ENCODE measurements at regions not wholly inside any gene's neighbourhood (a gene's known extent, or its start where the extent isn't known, plus 50 kb on each side); places are given as distances from the start of the nearest gene placed in this dataset.

DNA sequence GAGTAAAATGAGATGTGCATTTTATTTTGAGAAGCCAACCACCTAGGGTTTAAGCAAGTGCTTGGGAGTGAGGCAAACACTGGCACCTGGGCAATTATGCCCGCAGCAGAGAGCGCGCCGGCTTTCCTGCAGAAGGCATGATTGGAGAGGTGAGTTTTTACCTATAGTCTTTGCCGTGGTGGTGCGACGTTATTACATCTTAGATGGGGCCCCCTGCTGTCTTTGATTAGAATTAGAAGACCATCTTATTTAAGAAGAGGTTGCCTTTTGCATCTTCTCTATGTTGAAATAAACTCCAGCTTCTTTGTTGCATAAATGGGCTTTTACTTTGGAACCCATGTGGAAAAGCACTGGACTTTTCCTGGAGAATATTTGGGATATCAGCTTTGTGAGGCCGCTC, 409.5 kb downstream of the GLRX3 start:
- no peak overlapping the region for H3K4me3 ChIP-seq (ENCODE audit: low read length)
- TF ChIP-seq, protein P1, sequence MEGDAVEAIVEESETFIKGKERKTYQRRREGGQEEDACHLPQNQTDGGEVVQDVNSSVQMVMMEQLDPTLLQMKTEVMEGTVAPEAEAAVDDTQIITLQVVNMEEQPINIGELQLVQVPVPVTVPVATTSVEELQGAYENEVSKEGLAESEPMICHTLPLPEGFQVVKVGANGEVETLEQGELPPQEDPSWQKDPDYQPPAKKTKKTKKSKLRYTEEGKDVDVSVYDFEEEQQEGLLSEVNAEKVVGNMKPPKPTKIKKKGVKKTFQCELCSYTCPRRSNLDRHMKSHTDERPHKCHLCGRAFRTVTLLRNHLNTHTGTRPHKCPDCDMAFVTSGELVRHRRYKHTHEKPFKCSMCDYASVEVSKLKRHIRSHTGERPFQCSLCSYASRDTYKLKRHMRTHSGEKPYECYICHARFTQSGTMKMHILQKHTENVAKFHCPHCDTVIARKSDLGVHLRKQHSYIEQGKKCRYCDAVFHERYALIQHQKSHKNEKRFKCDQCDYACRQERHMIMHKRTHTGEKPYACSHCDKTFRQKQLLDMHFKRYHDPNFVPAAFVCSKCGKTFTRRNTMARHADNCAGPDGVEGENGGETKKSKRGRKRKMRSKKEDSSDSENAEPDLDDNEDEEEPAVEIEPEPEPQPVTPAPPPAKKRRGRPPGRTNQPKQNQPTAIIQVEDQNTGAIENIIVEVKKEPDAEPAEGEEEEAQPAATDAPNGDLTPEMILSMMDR (conservative IDR thresholded peaks at IDR 0.05; ENCODE audit: low read length): no peak
- no peak for DNase-seq (ENCODE audit: low read depth)

DNA sequence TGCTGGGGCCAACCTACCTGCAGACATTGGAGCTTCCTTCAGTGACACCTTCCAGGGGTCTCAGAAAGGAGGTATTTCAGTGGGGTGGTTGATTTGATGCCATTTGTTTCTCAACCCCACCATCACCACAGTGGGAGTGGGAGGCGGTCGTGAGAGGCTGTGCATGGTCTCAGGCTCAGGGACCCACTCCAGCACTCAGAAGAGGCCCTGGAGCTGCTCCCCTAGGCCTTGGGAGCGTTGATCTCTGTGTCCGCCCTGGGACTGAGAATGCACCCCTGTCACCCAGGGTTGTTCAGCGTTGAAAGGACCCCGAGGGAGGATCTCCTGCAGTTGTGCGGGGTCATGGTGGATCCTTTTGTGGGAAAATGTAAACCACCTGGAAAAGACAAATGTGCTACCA, 410.6 kb downstream of the GLRX3 start:
- TF ChIP-seq, protein P1 (conservative IDR thresholded peaks at IDR 0.05; ENCODE audit: low read length): no peak
- DNase-seq (ENCODE audit: low read depth): no peak
- H3K4me3 ChIP-seq (ENCODE audit: low read length): no peak overlapping the region

DNA sequence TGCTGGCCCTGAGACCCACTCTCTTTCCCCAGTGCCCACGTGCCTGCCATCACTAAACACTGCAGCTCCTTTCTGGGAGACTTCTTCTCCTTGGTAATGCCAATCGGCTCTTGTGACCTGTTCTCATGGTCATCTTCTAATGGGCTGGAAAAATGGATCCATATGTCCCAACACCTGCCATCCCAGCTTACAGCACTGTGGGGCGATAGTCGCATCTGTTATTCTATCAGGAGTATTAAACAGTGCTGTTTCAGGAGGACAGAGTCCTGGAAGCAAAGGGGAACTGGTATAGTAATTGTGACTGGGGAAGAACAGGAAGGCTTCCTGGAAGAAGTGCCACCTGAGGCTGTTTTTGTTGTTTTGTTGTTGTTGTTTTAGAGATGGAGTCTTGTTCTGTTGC, 411.2 kb downstream of the GLRX3 start:
- no peak overlapping the region for H3K4me3 ChIP-seq (ENCODE audit: low read length)
- TF ChIP-seq, protein P1 (conservative IDR thresholded peaks at IDR 0.05; ENCODE audit: low read length): no peak
- no peak for DNase-seq (ENCODE audit: low read depth)

DNA sequence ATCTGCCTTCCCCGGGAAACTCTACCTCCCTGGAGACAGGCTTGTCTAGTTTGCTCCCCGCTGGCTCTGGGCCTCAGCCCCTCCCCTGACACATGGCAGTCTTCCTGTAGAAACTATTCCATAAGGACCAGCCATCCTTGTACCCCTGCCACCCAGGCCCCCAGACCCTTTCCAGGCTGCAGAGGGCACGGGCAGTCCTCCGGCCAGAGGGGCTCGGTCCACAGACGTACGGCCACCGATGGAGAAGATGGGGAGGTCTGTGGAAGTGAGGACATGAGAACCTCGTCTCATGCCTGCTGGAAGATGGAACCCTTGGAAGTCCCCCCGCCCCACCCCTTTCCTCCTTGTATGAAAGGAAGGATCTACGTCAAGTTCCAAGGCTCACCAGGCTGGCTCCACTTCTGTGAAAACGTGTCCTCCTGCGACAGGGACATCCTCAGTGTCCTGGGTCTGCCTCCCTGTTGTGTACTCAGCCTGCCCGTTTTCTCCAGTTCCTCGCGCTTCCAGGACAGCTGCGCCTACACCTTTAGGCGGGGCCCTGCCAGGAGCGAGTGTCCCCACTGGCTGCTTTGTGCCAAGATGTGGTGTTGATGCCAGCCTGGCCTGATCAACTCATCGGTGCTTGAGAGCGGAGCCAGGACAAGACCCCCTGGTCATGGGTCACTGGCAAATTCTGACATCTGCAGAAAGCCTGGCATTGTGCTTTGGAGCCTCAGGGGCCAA, 414.9 kb downstream of the GLRX3 start:
- no peak for DNase-seq (ENCODE audit: low read depth)
- TF ChIP-seq, protein P1 (conservative IDR thresholded peaks at IDR 0.05; ENCODE audit: low read length): no peak
- no peak overlapping the region for H3K4me3 ChIP-seq (ENCODE audit: low read length)

DNA sequence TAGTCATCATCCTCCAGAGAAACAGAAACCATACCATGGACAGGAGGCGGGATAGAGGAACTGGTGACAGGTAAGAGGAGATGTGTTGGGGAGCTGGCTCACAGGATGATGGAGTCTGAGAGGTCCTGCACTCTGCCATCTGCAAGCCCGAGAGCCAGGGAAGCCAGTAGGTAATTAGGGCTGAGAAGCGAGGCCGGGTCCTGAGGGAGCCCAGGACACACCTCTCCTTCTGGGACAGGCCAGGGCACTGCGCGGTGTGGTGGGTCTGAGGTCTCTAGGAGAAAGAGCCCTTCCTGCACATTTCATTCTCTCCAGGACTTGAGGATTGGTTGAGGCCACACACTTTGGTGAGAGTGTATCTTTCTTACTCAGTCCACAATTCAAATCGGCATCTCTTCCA, 415.5 kb downstream of the GLRX3 start:
- H3K4me3 ChIP-seq (ENCODE audit: low read length): no peak overlapping the region
- no peak for DNase-seq (ENCODE audit: low read depth)
- TF ChIP-seq, protein P1 (conservative IDR thresholded peaks at IDR 0.05; ENCODE audit: low read length): no peak

DNA sequence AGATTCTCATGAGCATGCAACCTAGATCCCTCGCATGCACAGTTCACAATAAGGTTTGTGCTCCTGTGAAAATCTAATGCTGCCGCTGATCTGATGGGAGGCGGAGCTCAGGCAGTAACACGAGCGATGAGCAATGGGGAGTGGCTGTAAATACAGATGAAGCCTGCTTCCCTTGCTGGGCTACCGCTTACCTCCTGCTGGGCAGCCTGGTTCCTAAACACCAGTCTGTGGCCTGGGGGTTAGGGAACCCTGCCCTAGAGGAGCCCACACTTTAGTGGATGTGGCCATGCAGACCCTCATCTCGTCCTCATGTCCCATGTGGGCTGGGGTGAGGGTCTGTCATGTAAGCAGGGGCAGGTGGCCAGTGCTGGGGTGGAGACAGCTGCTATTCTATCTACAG, 417.6 kb downstream of the GLRX3 start:
- H3K4me3 ChIP-seq (ENCODE audit: low read length): no peak overlapping the region
- DNase-seq (ENCODE audit: low read depth): no peak
- TF ChIP-seq, protein P1 (conservative IDR thresholded peaks at IDR 0.05; ENCODE audit: low read length): no peak

DNA sequence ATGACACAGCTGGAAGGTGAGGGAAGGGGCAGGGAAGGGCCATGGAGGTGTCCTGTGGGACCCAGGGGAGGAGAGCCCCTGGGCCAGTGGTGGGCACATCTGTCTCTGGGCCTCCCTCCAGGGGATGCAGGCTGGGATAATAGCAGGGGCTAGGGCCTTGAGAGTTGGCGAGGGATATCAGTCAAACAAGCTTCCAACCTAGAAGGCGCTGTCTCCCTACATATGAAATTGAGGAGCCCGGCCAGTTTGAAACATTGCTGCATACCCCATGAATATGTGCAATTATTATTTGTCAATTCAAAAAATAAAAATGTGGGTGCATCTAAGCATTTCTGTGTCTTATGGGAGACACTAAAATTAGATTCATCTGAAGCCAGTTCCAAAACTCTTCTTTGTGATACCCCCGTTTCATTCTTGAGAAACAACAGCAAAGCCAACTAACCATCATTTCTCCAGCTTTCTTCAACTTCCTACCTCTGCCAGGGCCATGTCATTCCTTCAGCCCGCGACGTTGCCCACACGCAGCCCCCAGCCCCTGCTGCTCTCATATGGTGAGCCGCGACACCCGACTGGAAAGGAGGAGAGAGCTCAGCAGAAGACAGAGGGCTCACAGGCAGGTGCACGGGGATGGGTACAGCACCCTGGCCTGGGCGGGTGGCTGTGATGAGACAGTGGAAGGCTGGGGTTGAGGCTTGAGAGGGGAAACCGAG, 418.7 kb downstream of the GLRX3 start:
- H3K4me3 ChIP-seq (ENCODE audit: low read length): no peak overlapping the region
- TF ChIP-seq, protein P1 (conservative IDR thresholded peaks at IDR 0.05; ENCODE audit: low read length): no peak
- DNase-seq (ENCODE audit: low read depth): no peak

Data from AG10803 (cell line).